Activated B cell treated with CpG ODN at 0.5 μM for 24 hours (primary cell): ENCODE measurements at regions not wholly inside any gene's neighbourhood (a gene's known extent, or its start where the extent isn't known, plus 50 kb on each side); places are given as distances from the start of the nearest gene placed in this dataset.

Experiments
- ATAC-seq: fragments of 200-7000 bp; cut with Tn5 transposase; one replicate; pipeline ENCODE4 v1.10.0; 2021; ENCODE audit warnings: low read depth, mild to moderate bottlenecking, moderate library complexity
- CTCF ChIA-PET: fragments of 350-600 bp; sonication (Branson Sonifier 250); formaldehyde crosslinking; loops from one replicate; lab custom pipeline; 2021; ENCODE audit warnings: antibody characterized with exemption; lab: Charles Lee
- POLR2A ChIA-PET: fragments of 350-600 bp; sonication (Branson Sonifier 250); formaldehyde crosslinking; loops from one replicate; lab custom pipeline; 2021; ENCODE audit warnings: antibody characterized with exemption; lab: Charles Lee
- DNase-seq: peaks from one replicate; pipeline ENCODE4 v3.0.0; 2022
- H3K27ac Mint-ChIP-seq: one replicate; pipeline ENCODE4 v1.8.0; 2020; ENCODE audit warnings: mixed read lengths
- H3K27me3 Mint-ChIP-seq: one replicate; pipeline ENCODE4 v1.8.0; 2021; ENCODE audit warnings: mixed read lengths
- H3K36me3 Mint-ChIP-seq: one replicate; pipeline ENCODE4 v1.8.0; 2021; ENCODE audit warnings: low read depth, mixed read lengths
- H3K4me1 Mint-ChIP-seq: one replicate; pipeline ENCODE4 v1.8.0; 2021; ENCODE audit warnings: mixed read lengths
- H3K4me3 Mint-ChIP-seq: one replicate; pipeline ENCODE4 v1.8.0; 2020; ENCODE audit warnings: mild to moderate bottlenecking, mixed read lengths
- H3K9me3 Mint-ChIP-seq: one replicate; pipeline ENCODE4 v1.8.0; 2020; ENCODE audit warnings: mixed read lengths
- intact Hi-C: fragments of 100-400 bp; cut with micrococcal nuclease; formaldehyde crosslinking; loops from one replicate; pipeline ENCODE4 v1.15.1; 2024
- TF ChIP-seq, protein P1 (sequence below): fragments of 200-600 bp; IDR thresholded peaks from one replicate; pipeline ENCODE4 v1.8.0; 2022; ENCODE audit warnings: antibody characterized with exemption, mild to moderate bottlenecking

DNA sequence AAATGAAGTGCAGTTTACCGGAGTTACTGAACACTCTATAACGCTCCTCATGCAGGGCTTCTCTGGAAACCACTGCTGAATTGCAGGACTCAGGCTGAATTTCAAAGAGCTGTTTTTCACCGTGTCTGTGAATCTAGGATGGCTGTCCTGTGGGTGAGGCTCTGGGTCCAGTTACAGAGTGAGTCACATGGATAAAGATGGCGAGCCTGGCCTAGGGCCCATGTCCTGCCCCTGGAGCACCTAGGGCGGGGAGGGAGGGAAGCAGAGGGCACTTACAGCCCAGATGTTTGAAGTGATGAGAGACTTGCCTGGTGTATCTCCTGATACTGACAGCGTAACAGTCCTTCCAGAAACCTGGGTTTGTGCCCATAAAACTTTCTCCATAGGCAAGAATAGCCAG, 583.0 kb downstream of the IRS1 start:
- TF ChIP-seq, protein P1, sequence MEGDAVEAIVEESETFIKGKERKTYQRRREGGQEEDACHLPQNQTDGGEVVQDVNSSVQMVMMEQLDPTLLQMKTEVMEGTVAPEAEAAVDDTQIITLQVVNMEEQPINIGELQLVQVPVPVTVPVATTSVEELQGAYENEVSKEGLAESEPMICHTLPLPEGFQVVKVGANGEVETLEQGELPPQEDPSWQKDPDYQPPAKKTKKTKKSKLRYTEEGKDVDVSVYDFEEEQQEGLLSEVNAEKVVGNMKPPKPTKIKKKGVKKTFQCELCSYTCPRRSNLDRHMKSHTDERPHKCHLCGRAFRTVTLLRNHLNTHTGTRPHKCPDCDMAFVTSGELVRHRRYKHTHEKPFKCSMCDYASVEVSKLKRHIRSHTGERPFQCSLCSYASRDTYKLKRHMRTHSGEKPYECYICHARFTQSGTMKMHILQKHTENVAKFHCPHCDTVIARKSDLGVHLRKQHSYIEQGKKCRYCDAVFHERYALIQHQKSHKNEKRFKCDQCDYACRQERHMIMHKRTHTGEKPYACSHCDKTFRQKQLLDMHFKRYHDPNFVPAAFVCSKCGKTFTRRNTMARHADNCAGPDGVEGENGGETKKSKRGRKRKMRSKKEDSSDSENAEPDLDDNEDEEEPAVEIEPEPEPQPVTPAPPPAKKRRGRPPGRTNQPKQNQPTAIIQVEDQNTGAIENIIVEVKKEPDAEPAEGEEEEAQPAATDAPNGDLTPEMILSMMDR, result no peak
- CTCF ChIA-PET, result interaction anchor here (1.3 to 1.5 kb wide), 4 partner anchors 584 to 769 kb away, joined by 5 to 19 read pairs (median 8); partner anchors contain the start of gene IRS1
- no peak for ATAC-seq
- POLR2A ChIA-PET, result no interaction called here
- H3K4me3 Mint-ChIP-seq, result no peak overlapping the region
- H3K27ac Mint-ChIP-seq, result no peak overlapping the region
- intact Hi-C loops, result loop anchor here (1.0 to 5.0 kb wide), 3 partner anchors 585 to 891 kb away; no protein-coding TSS in a partner anchor
- no peaks in the 10 kb centered on the region for H3K36me3 Mint-ChIP-seq
- no peaks in the 10 kb centered on the region for H3K4me1 Mint-ChIP-seq
- H3K9me3 Mint-ChIP-seq, result no peaks in the 10 kb centered on the region
- H3K27me3 Mint-ChIP-seq, result peaks cover 2% of the 10 kb centered on the region
- no peak for DNase-seq

DNA sequence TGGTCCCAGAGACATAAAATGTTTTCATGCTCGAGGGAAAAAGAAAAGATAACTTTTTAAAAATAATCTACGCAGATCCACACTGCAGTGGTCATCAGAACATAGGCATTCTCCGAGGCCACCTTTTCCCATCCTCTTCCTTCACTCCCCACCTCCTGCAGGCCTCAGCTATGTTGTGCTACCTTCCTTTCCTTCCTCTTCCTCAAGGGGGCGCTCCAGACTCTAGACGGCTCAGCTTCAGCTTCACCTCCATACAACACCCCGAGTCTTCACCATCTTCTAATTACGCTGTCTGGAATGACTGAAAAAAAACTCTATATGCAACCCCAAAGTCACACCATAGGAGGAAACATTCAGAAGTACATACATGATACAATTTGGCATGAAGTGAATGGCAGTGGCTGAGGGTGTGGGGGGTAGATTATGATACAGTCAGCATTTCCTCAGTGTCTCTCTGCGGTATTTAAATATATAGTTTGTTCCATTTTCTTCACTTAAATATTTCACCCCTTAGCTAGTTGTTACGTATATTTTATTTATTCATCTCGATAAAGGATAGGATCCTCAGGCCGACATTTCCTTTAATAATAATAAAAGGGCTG, 583.6 kb downstream of the IRS1 start:
- ChIA-PET POLR2A (interaction anchor here (0.9 kb wide), 1 partner anchor 584 kb away, joined by 4 read pairs; the partner anchor contains the start of gene IRS1), CTCF (interaction anchor here (1.3 to 1.5 kb wide), 4 partner anchors 584 to 769 kb away, joined by 5 to 19 read pairs (median 8); partner anchors contain the start of gene IRS1)
- Mint-ChIP-seq H3K27me3 (peaks cover 2% of the 10 kb centered on the region), H3K36me3 (no peaks in the 10 kb centered on the region), H3K9me3 (no peaks in the 10 kb centered on the region), H3K4me3 (no peak overlapping the region), H3K4me1 (no peaks in the 10 kb centered on the region), H3K27ac (no peak overlapping the region)
- peak; percentile 69 for ATAC-seq
- TF ChIP-seq, protein P1, result no peak
- peak; percentile 15 for DNase-seq
- intact Hi-C loops, result loop anchor here (1.0 to 5.0 kb wide), 3 partner anchors 585 to 891 kb away; no protein-coding TSS in a partner anchor

DNA sequence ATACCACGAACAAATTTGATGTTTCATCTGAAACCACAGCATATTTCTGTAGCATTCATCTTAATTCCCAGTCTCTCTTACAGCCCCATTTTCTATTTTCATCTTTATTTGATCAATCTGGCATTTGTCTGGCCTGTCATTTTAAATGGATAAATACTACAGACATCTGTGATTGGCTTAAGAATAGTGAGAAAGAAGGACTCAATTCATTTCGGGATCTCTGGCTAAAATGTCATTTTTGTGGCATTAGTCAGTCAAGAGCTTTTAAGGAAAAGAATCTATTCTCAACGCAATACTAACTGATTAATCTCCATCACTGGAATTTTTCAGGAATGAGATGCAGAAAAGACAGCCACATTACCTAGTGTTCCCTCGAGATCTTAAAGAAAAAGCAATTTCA, 585.9 kb downstream of the IRS1 start:
- ATAC-seq (no peak), DNase-seq (no peak)
- POLR2A ChIA-PET, result no interaction called here
- H3K27ac Mint-ChIP-seq, result no peak overlapping the region
- H3K4me3 Mint-ChIP-seq, result no peak overlapping the region
- H3K27me3 Mint-ChIP-seq, result peaks cover 2% of the 10 kb centered on the region
- TF ChIP-seq, protein P1, result no peak
- no peaks in the 10 kb centered on the region for H3K4me1 Mint-ChIP-seq
- CTCF ChIA-PET, result no interaction called here
- H3K36me3 Mint-ChIP-seq, result no peaks in the 10 kb centered on the region
- H3K9me3 Mint-ChIP-seq, result no peaks in the 10 kb centered on the region
- intact Hi-C loops, result no loop called here

DNA sequence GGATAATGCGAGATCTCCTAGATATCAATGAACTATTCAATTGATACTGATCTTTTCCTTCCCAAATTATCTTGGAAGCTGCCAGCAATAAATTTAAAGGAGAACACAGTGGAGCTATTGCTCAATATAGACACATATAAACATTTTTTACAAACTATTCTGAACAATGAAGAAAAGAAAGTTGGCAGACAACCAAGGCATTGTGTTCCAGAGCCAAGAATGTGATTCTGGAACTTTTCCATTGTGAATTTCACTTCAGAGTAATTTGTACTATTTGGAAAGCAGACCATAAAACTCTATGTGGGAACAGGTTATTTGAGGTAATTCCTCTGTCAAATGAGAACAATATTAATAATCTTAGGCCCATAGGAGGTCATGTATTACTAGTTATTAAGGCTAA, 588.2 kb downstream of the IRS1 start:
- CTCF ChIA-PET, result no interaction called here
- Mint-ChIP-seq H3K4me1 (no peaks in the 10 kb centered on the region), H3K9me3 (no peaks in the 10 kb centered on the region), H3K27ac (no peak overlapping the region), H3K27me3 (peaks cover 8% of the 10 kb centered on the region), H3K36me3 (no peaks in the 10 kb centered on the region), H3K4me3 (no peak overlapping the region)
- TF ChIP-seq, protein P1, result no peak
- POLR2A ChIA-PET, result no interaction called here
- DNase-seq (no peak), ATAC-seq (no peak)
- intact Hi-C loops, result no loop called here

DNA sequence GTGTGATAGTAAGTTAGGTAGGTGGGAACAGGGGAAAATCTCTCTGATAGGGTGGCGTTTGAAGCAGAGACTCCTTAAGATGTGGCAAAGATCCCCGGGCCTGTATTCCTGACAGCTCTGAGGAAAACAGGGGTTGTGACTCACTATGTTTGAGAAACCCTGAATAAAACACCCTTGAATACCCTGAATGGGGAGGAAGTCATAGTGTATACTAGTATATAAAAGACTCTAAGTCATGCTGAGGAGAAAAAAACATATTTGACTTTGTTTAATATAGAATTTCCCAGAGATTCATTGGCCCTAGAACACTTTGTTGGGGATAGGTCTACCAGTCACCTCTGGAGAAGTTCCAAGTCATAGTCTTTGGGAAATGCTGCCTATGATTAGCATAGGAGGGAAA, 590.9 kb downstream of the IRS1 start:
- ATAC-seq (no peak), DNase-seq (no peak)
- H3K36me3 Mint-ChIP-seq, result no peaks in the 10 kb centered on the region
- H3K27me3 Mint-ChIP-seq, result peaks cover 8% of the 10 kb centered on the region
- no peaks in the 10 kb centered on the region for H3K9me3 Mint-ChIP-seq
- ChIA-PET CTCF (no interaction called here), POLR2A (no interaction called here)
- H3K27ac Mint-ChIP-seq, result no peak overlapping the region
- no peak overlapping the region for H3K4me3 Mint-ChIP-seq
- H3K4me1 Mint-ChIP-seq, result no peaks in the 10 kb centered on the region
- intact Hi-C loops, result no loop called here
- TF ChIP-seq, protein P1, result no peak
